Brain microvascular endothelial cell (primary cell): ENCODE measurements at regions not wholly inside any gene's neighbourhood (a gene's known extent, or its start where the extent isn't known, plus 50 kb on each side); places are given as distances from the start of the nearest gene placed in this dataset.

Source experiments
- DNase-seq: peaks from one replicate; pipeline ENCODE4 v3.0.0-alpha.2; 2020
- H3K27ac ChIP-seq: fragments of 250-450 bp; sonication (Bioruptor Pico); 2 replicates; pipeline ENCODE4 v1.5.1; 2020; ENCODE audit warnings: mild to moderate bottlenecking, moderate library complexity
- H3K27me3 ChIP-seq: fragments of 250-450 bp; sonication (Bioruptor Pico); replicated peaks from 2 replicates; pipeline ENCODE4 v1.5.1; 2020; ENCODE audit warnings: mild to moderate bottlenecking
- H3K36me3 ChIP-seq: fragments of 250-450 bp; sonication (Bioruptor Pico); replicated peaks from 2 replicates; pipeline ENCODE4 v1.5.1; 2020; ENCODE audit warnings: mild to moderate bottlenecking
- H3K4me3 ChIP-seq: 2 replicates; pipeline ENCODE4 v1.5.1; 2011; ENCODE audit warnings: low read depth, mild to moderate bottlenecking, control low read depth, low read length, moderate library complexity
- in situ Hi-C: cut with HindIII; loops from 2 replicates; pipeline ENCODE4 v1.10.0; 2017; ENCODE audit warnings: low sequenced_read_pairs, low pct_ligation_motif_present
- TF ChIP-seq, protein P1 (sequence below): IDR thresholded peaks from 2 replicates; pipeline ENCODE4 v1.5.1; 2011; ENCODE audit warnings: low read depth, mild to moderate bottlenecking, moderate library complexity, low read length, control low read depth, inconsistent platforms; ENCODE audit errors: missing control alignments

DNA sequence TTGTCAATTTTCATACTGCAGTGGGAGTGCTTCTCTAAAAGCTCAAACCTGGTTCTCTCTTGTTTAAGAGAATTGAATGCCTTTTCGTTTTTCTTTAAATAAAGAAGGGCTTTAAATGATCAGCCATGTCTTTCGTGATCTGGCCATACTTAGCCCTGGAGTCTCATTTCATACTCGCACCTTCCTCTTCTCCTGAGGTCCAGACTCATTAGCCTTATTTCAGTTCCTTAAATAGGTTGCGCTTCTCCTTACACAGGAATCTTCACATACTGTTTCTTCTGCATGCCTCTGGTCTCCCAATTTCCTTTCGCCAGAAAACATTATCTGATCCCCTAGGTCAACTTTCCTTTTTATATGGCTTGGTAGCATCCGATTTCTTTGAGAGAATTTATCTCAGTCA is 565.6 kb upstream of the TENM3 start:
- no peak overlapping the region for H3K27ac ChIP-seq
- TF ChIP-seq, protein P1, sequence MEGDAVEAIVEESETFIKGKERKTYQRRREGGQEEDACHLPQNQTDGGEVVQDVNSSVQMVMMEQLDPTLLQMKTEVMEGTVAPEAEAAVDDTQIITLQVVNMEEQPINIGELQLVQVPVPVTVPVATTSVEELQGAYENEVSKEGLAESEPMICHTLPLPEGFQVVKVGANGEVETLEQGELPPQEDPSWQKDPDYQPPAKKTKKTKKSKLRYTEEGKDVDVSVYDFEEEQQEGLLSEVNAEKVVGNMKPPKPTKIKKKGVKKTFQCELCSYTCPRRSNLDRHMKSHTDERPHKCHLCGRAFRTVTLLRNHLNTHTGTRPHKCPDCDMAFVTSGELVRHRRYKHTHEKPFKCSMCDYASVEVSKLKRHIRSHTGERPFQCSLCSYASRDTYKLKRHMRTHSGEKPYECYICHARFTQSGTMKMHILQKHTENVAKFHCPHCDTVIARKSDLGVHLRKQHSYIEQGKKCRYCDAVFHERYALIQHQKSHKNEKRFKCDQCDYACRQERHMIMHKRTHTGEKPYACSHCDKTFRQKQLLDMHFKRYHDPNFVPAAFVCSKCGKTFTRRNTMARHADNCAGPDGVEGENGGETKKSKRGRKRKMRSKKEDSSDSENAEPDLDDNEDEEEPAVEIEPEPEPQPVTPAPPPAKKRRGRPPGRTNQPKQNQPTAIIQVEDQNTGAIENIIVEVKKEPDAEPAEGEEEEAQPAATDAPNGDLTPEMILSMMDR, result no peak
- in situ Hi-C loops, result no loop called here
- no peaks in the 10 kb centered on the region for H3K27me3 ChIP-seq
- DNase-seq, result no peak
- H3K36me3 ChIP-seq, result no peaks in the 10 kb centered on the region
- no peak overlapping the region for H3K4me3 ChIP-seq

DNA sequence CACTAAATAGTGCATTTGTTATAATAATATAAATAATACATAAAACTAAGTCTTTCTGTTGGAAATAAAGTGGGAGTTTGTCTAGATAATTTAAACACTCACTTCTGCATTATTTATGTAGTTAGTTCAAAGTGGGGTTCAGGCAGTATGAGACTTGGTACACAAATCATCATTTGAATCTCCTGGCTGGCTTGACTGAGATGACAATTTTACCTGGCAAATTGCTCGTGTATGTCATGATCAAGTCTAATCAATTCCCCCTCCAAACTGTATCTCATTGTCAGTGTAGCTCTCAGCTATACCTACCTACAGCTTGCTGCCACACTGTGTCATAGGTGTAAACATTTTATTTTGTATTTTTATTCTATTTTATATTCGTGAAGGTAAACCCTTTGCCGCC is 563.4 kb upstream of the TENM3 start:
- Histone ChIP-seq H3K4me3 (no peak overlapping the region), H3K27me3 (no peaks in the 10 kb centered on the region), H3K27ac (no peak overlapping the region), H3K36me3 (no peaks in the 10 kb centered on the region)
- TF ChIP-seq, protein P1, result no peak
- DNase-seq, result no peak
- in situ Hi-C loops, result no loop called here

DNA sequence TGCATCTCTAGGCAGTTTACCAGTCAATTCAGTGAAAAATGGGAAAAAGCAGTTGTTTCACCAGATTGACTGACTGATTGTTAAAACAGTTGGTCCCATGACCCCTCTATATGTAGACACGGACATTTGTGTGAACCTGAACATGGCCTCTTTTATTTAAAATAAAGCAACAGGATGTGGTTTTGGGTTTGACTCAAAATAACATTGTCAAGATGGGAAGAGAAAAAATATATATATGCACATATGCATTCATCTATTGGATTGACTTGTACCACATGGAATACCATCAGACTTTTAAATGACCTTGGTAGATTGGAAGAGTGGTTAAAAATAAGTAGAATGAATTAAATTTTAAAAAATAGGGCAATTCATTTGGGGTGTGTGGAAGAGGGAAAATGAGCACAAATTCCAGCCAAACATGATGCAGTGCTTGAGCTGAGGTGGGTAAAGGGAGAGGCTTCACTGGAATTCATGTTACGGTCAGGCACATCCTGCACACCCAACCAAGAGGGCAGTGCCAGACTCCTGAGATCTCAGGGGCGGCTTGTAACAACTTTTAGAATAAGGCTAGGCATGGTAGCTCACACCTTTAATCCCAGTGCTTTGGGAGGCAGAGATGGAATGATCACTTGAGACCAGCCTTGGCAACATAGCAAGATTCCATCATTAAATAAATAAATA is 560.7 kb upstream of the TENM3 start:
- DNase-seq, result no peak
- no peaks in the 10 kb centered on the region for H3K27me3 ChIP-seq
- H3K36me3 ChIP-seq, result no peaks in the 10 kb centered on the region
- H3K4me3 ChIP-seq, result no peak overlapping the region
- in situ Hi-C loops, result no loop called here
- peak overlapping the region; percentile 38 for H3K27ac ChIP-seq
- TF ChIP-seq, protein P1, result no peak

DNA sequence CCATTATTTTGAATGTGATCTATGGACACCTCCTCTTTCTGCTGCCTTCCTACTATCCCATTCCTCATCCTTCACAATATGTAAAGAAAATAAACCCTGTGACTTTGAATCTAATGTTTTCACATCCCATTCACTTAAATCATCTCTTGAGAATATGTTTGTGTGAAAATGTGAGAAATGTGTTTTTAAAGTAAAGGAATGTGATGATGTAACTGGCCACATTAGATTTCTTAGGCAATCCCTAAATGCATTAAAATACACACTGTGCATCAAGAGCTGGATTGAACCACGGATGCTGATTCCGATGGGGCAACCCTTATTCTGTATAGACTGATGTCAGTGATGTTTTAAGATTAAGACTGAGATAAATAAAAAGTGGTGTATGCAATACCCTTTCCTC is 558.9 kb upstream of the TENM3 start:
- TF ChIP-seq, protein P1, result no peak
- no peaks in the 10 kb centered on the region for H3K27me3 ChIP-seq
- H3K27ac ChIP-seq, result peak overlapping the region; percentile 99
- DNase-seq, result peak; percentile 40
- in situ Hi-C loops, result no loop called here
- no peaks in the 10 kb centered on the region for H3K36me3 ChIP-seq
- no peak overlapping the region for H3K4me3 ChIP-seq

DNA sequence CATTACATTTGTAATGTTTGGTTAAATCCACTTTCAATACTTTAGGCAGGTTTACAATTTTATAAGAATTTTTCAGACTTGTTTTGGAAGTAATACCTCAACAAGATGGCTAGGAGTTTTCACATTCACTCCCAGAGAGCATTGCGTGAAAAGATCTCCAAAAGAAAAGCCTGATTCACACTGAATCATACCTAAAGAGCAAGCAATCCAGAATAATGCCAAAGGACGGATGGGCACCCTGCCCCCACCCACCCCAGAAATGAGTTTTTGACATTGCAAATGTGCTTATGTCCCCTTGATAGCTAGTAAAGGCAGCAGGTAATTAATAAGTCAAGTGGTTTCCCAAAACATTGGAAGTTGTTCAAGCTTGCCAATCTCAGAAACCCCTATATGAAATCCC is 557.7 kb upstream of the TENM3 start:
- in situ Hi-C loops, result no loop called here
- DNase-seq, result peak; percentile 72
- H3K36me3 ChIP-seq, result no peaks in the 10 kb centered on the region
- no peaks in the 10 kb centered on the region for H3K27me3 ChIP-seq
- TF ChIP-seq, protein P1, result no peak
- peak overlapping the region; percentile 99 for H3K27ac ChIP-seq
- H3K4me3 ChIP-seq, result no peak overlapping the region

DNA sequence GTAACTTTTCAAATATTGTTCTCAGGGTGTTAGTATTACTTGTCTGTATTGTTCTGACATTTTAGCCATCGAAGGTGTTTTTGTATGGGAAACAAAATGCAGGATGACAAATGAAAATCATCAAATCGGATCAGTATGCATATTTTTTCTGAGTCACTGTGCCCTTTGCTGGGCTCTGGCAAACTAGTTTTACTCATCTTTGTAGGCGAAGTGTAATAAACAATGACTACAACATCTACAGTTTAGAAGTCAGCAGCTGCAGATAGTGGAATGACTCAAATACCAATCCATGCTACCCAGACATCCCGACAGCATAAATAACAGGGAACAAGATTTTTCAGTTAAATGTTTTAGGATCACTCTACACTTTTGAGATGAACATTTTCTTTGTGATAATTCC is 557.3 kb upstream of the TENM3 start:
- in situ Hi-C loops, result no loop called here
- TF ChIP-seq, protein P1, result no peak
- DNase-seq, result peak; percentile 91
- no peaks in the 10 kb centered on the region for H3K36me3 ChIP-seq
- H3K27ac ChIP-seq, result peak overlapping the region; percentile 99
- no peak overlapping the region for H3K4me3 ChIP-seq
- no peaks in the 10 kb centered on the region for H3K27me3 ChIP-seq
